ENCODE measurements at regions not wholly inside any gene's neighbourhood (a gene's known extent, or its start where the extent isn't known, plus 50 kb on each side); places are given as distances from the start of the nearest gene placed in this dataset.

DNA sequence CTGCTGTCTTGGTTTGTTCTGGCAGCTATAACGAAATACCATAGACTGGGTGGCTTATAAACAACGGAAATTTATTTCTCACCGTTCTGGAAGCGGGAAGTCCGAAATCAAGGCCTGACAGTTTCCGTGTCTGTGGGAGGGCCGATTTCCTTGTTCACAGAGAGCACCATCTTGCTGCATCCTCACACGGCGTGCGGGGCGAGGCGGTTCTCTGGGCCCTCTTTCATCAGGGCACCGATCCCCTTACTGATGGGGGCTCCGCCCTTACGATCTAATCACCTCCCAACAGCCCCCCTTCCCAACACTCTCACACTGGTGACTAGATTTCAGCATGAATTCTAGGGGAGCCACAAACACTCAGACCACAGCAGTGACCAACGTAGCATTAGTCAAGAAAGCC is 578.3 kb upstream of the FAT1 start:
- Mint-ChIP-seq H3K27ac (no peak overlapping the region), H3K9me3 (ENCODE audit: insufficient read depth) (peaks cover 8% of the 10 kb centered on the region), H3K4me1 (ENCODE audit: low read depth) (no peaks in the 10 kb centered on the region), H3K36me3 (ENCODE audit: low read depth) (no peaks in the 10 kb centered on the region), H3K27me3 (ENCODE audit: low read depth) (no peaks in the 10 kb centered on the region), H3K4me3 (no peak overlapping the region)
- ChIA-PET POLR2A (no interaction called here), CTCF (no interaction called here)
- ATAC-seq (no peak), DNase-seq (no peak)

DNA sequence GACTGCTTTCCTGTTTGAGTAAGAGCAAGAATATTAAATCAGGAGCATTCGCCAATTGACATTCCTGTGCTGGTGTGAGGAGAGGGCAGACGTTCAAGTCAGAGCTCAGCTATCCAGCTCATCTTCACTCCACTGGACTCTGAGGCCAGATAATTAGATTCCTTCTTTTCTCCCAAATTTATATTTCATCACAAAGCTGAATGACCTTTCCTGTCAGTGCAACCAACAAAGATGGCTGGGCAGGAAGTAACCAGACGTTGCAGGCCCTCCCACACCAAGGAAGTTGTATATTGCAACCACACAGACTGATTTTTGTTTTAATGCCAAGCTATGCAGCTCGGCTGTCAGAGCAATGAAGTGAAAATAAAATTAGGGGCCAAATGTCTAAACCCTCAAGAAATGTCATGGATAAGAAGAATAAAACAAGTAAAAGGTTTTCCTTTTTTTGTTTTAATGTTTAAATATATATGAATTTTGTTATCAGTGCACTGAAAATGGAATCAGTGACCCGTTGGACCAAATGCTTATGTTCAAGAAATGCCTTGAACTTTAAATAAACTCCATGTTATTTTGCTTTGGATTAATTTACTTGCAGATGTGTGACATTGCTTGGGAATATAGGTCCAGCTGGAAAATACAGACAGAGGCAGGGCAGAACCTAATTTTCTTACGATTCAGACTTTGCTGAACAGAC is 578.9 kb upstream of the FAT1 start:
- ChIA-PET POLR2A (no interaction called here), CTCF (no interaction called here)
- no peaks in the 10 kb centered on the region for H3K27me3 Mint-ChIP-seq (ENCODE audit: low read depth)
- no peak overlapping the region for H3K27ac Mint-ChIP-seq
- ATAC-seq (no peak), DNase-seq (no peak)
- H3K36me3 Mint-ChIP-seq (ENCODE audit: low read depth), result no peaks in the 10 kb centered on the region
- H3K9me3 Mint-ChIP-seq (ENCODE audit: insufficient read depth), result peaks cover 8% of the 10 kb centered on the region
- H3K4me1 Mint-ChIP-seq (ENCODE audit: low read depth), result no peaks in the 10 kb centered on the region
- H3K4me3 Mint-ChIP-seq, result no peak overlapping the region

DNA sequence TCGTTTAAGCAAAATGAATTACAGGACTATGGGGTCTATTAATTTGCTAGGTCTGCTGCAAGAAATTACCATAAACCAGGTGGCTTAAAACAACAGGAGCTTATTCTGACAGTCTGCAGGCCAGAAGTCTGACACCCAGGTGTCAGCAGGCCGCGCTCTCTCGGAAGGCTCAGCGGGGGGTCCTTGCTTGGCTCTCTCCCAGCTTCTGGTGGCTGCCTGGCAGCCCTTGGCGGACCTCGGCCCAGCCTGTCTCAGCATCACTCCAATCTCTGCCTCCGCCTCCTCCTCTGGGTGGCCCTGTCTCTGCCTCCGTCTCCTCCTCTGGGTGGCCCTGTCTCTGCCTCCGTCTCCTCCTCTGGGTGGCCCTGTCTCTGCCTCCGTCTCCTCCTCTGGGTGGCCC is 580.5 kb upstream of the FAT1 start:
- ChIA-PET POLR2A (no interaction called here), CTCF (no interaction called here)
- Mint-ChIP-seq H3K27me3 (ENCODE audit: low read depth) (no peaks in the 10 kb centered on the region), H3K36me3 (ENCODE audit: low read depth) (no peaks in the 10 kb centered on the region), H3K27ac (no peak overlapping the region), H3K9me3 (ENCODE audit: insufficient read depth) (no peaks in the 10 kb centered on the region), H3K4me3 (no peak overlapping the region), H3K4me1 (ENCODE audit: low read depth) (no peaks in the 10 kb centered on the region)
- ATAC-seq, result no peak
- DNase-seq, result no peak

DNA sequence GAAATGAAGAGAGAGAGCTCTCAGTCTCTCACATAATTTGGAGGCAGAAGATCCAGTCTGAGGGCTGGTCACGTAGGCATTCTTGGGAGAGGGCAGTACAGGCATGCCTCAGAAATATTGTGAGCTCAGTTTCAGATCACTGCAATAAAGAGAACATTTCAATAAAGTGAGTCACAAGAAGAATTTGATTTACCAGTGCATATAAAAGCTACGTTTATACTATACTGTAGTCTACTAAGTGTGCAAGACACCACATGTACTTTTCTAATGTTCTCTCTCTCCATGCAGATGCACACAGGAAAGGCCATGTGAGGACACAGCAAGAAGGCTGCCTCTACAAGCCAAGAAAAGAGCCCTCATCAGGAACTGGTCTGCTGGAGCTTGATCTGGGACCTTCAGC is 583.5 kb upstream of the FAT1 start:
- ChIA-PET POLR2A (no interaction called here), CTCF (no interaction called here)
- ATAC-seq (no peak), DNase-seq (no peak)
- Mint-ChIP-seq H3K27me3 (ENCODE audit: low read depth) (no peaks in the 10 kb centered on the region), H3K27ac (no peak overlapping the region), H3K9me3 (ENCODE audit: insufficient read depth) (peaks cover 4% of the 10 kb centered on the region), H3K4me1 (ENCODE audit: low read depth) (no peaks in the 10 kb centered on the region), H3K36me3 (ENCODE audit: low read depth) (no peaks in the 10 kb centered on the region), H3K4me3 (no peak overlapping the region)

DNA sequence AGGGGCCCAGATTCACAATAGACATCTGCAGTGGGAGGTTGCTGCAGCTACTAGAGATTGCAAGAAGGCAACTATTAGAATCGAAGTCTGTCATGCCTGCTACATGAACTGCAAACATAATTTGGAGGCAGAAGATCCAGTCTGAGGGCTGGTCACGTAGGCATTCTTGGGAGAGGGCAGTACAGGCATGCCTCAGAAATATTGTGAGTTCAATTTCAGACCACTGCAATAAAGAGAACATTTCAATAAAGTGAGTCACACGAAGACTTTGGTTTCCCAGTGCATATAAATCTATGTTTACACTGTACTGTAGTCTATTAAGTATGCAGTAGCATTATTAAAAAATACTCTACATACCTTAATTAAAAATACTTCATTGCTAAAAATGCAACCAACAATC is 585.8 kb upstream of the FAT1 start:
- POLR2A ChIA-PET, result no interaction called here
- ATAC-seq (no peak), DNase-seq (no peak)
- no peaks in the 10 kb centered on the region for H3K4me1 Mint-ChIP-seq (ENCODE audit: low read depth)
- peaks cover 11% of the 10 kb centered on the region for H3K9me3 Mint-ChIP-seq (ENCODE audit: insufficient read depth)
- H3K27me3 Mint-ChIP-seq (ENCODE audit: low read depth), result no peaks in the 10 kb centered on the region
- H3K27ac Mint-ChIP-seq, result no peak overlapping the region
- no peaks in the 10 kb centered on the region for H3K36me3 Mint-ChIP-seq (ENCODE audit: low read depth)
- CTCF ChIA-PET, result no interaction called here
- no peak overlapping the region for H3K4me3 Mint-ChIP-seq

DNA sequence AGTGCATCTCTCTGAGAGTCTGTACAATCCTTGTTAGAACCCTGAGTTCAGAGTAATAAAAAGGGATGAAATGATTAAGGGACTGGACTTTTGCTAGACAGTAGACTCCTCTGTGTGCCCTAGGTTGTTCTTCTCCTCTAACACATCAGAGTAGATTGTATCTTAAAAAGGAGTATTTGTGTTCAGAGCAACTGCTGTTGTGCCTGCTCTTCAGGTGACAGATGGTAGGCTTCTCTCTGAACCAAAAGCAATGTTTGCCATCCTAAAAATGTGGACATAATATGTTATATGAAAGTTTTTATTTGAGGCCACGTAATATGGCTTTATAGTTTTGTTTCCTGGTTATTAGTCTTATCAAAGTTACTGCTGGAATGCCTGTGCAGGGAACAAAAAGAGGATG is 588.6 kb upstream of the FAT1 start:
- H3K4me1 Mint-ChIP-seq (ENCODE audit: low read depth), result no peaks in the 10 kb centered on the region
- ATAC-seq (no peak), DNase-seq (no peak)
- ChIA-PET POLR2A (no interaction called here), CTCF (no interaction called here)
- no peak overlapping the region for H3K27ac Mint-ChIP-seq
- H3K36me3 Mint-ChIP-seq (ENCODE audit: low read depth), result no peaks in the 10 kb centered on the region
- peaks cover 11% of the 10 kb centered on the region for H3K9me3 Mint-ChIP-seq (ENCODE audit: insufficient read depth)
- H3K4me3 Mint-ChIP-seq, result no peak overlapping the region
- no peaks in the 10 kb centered on the region for H3K27me3 Mint-ChIP-seq (ENCODE audit: low read depth)

DNA sequence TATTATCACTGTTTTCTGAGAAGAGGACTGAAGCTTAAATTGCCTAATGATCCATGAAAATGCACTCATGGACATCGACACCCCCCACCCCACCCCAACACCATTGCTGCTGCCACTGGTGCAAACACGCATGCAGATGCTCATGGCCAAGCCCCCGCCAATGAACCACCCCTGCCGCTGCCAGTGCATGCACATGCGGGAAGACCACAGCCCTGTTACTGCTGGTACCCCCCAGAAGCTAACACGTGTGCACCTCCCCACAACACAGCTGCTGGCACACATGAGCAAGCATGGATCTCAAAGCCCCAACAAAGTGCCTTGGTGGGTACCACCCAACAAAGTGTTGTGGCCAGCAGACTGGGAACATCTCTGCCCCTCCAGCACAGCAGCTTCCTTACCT is 594.1 kb upstream of the FAT1 start:
- Mint-ChIP-seq H3K4me3 (no peak overlapping the region), H3K9me3 (ENCODE audit: insufficient read depth) (peaks cover 11% of the 10 kb centered on the region), H3K4me1 (ENCODE audit: low read depth) (no peaks in the 10 kb centered on the region), H3K27me3 (ENCODE audit: low read depth) (no peaks in the 10 kb centered on the region), H3K36me3 (ENCODE audit: low read depth) (no peaks in the 10 kb centered on the region), H3K27ac (no peak overlapping the region)
- DNase-seq (no peak), ATAC-seq (no peak)
- ChIA-PET POLR2A (no interaction called here), CTCF (no interaction called here)

DNA sequence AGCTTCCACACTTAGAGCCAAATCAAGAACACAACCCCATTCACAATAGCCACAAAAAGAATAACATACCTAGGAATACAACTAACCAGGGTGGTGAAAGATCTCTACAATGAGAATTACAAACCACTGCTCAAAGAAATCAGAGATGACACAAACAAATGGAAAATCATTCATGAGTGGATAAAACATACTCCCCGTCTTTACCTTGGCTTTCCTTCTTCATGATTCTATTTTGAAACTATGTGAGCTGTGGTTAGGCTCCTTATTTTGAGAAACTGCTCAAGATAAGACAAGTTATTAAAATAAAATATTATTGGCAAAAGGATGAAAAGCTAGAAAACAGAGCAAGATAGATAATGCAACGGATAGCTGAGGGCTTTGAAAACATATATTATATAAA is 598.1 kb upstream of the FAT1 start:
- ChIA-PET CTCF (no interaction called here), POLR2A (no interaction called here)
- Mint-ChIP-seq H3K27me3 (ENCODE audit: low read depth) (no peaks in the 10 kb centered on the region), H3K4me1 (ENCODE audit: low read depth) (no peaks in the 10 kb centered on the region), H3K27ac (no peak overlapping the region), H3K4me3 (no peak overlapping the region), H3K36me3 (ENCODE audit: low read depth) (no peaks in the 10 kb centered on the region), H3K9me3 (ENCODE audit: insufficient read depth) (peaks cover 5% of the 10 kb centered on the region)
- DNase-seq (no peak), ATAC-seq (no peak)

DNA sequence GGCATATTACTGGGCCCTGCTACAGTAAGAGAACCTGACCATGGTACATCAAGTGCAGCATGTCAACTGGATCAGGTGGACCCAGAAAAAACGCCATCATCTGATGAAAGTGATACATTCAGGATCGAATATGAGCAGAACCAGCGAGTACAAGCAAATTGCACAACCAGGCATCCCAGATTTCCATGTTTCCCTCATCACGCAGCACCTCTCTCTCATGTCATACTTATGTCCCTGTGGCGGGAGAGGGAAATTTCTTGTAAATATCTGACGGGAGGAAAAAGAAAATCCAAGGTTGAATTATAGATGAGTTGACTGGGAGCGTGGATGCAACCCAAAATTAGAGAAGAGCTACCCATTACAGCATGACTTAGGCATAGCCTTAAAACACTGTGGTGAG is 608.5 kb upstream of the FAT1 start:
- H3K27ac Mint-ChIP-seq, result no peak overlapping the region
- H3K4me1 Mint-ChIP-seq (ENCODE audit: low read depth), result no peaks in the 10 kb centered on the region
- ATAC-seq (no peak), DNase-seq (no peak)
- no peak overlapping the region for H3K4me3 Mint-ChIP-seq
- no peaks in the 10 kb centered on the region for H3K36me3 Mint-ChIP-seq (ENCODE audit: low read depth)
- peaks cover 8% of the 10 kb centered on the region for H3K9me3 Mint-ChIP-seq (ENCODE audit: insufficient read depth)
- H3K27me3 Mint-ChIP-seq (ENCODE audit: low read depth), result no peaks in the 10 kb centered on the region
- POLR2A ChIA-PET, result no interaction called here
- CTCF ChIA-PET, result no interaction called here

DNA sequence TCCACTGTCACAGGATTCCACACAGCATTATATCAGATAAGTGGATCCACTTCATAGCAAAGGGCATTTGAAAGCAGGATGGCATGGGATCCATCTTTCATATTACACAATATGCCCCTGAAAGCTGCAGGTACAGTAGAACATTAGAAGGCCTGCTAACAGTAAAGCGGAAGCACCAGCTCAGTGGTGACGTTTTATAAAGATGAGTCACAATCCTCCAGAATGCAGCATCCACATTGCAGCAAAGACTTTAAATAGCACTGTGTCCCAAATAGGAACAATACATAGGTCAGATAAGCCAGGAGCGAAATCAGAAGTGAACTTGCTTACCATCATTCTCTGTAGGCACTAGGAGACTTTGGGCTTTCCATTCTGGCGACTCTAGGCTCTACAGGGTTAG is 609.5 kb upstream of the FAT1 start:
- no peak overlapping the region for H3K4me3 Mint-ChIP-seq
- ATAC-seq (no peak), DNase-seq (no peak)
- no peak overlapping the region for H3K27ac Mint-ChIP-seq
- no peaks in the 10 kb centered on the region for H3K4me1 Mint-ChIP-seq (ENCODE audit: low read depth)
- H3K36me3 Mint-ChIP-seq (ENCODE audit: low read depth), result no peaks in the 10 kb centered on the region
- ChIA-PET CTCF (no interaction called here), POLR2A (no interaction called here)
- H3K9me3 Mint-ChIP-seq (ENCODE audit: insufficient read depth), result peaks cover 8% of the 10 kb centered on the region
- no peaks in the 10 kb centered on the region for H3K27me3 Mint-ChIP-seq (ENCODE audit: low read depth)

DNA sequence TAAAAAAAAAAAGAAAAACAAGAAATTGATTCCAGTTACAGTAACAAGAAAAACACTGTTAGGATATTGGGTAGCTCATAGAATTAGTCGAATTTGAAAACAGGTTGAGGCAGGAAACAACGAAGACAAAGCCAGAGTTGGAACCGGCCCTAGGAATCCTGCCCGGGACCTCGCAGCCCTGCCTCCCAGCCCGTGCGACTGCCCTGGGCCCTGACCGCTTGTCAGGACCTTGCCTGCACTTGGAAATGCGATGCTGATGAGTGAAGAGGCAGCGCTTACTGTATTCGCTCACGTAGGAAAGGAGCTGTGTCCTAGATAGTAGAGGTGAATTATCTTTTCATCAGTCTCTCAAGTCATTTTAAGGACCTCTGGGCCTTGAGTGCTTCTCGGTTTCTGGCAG is 611.7 kb upstream of the FAT1 start:
- H3K27me3 Mint-ChIP-seq (ENCODE audit: low read depth), result no peaks in the 10 kb centered on the region
- H3K4me1 Mint-ChIP-seq (ENCODE audit: low read depth), result no peaks in the 10 kb centered on the region
- ATAC-seq (no peak), DNase-seq (no peak)
- H3K27ac Mint-ChIP-seq, result no peak overlapping the region
- H3K9me3 Mint-ChIP-seq (ENCODE audit: insufficient read depth), result peaks cover 8% of the 10 kb centered on the region
- ChIA-PET CTCF (no interaction called here), POLR2A (no interaction called here)
- no peaks in the 10 kb centered on the region for H3K36me3 Mint-ChIP-seq (ENCODE audit: low read depth)
- H3K4me3 Mint-ChIP-seq, result no peak overlapping the region

DNA sequence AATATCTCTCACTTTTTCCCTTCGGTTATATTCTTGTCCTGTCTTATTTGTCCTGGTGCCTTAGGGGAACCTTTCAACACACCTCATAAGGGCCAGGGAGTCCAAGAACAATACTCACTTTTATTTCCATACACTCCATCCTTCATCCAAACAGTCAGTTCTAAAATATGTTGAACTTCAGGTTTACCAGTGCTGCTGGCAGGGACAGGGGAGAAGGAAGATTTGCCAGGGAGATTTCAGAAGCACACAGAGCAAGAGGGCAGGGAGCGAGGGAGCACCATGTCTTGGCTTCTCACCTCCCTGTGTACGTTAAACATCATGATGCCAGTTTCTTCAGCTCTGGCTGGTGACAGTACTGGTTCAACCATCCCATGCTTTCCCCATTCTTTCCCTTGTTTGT is 631.1 kb upstream of the FAT1 start:
- DNase-seq (no peak), ATAC-seq (no peak)
- CTCF ChIA-PET, result no interaction called here
- Mint-ChIP-seq H3K4me1 (ENCODE audit: low read depth) (no peaks in the 10 kb centered on the region), H3K27me3 (ENCODE audit: low read depth) (no peaks in the 10 kb centered on the region), H3K4me3 (no peak overlapping the region), H3K27ac (no peak overlapping the region), H3K9me3 (ENCODE audit: insufficient read depth) (peaks cover 11% of the 10 kb centered on the region), H3K36me3 (ENCODE audit: low read depth) (no peaks in the 10 kb centered on the region)
- POLR2A ChIA-PET, result no interaction called here

DNA sequence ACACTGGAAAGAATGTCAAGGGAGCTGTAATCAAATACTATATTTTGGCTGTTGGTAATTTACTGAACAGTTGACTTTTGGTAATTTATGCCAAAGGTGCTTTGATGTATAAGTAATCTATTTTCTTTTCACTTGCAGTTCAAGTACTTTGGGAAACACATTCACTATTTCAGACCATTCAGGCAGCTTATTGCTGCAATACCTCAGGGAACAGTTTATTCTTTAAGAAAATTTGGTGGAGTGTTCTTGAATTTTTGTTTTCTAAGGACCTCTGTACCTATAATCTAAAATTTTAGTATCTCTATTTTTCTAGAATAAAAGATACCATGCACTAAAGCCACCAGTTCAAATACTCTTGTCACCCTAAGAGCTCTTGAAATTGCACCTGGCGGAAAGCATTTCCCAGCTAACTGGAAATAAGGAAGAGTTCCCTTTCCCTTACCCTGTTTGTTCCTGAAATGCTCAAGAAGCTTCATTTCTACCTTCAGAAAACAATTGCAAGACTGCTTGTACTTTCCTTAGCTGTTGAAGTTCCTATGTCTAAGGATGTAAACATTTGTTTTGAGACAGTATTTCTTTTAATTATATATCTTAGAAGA is 633.5 kb upstream of the FAT1 start:
- peaks cover 11% of the 10 kb centered on the region for H3K9me3 Mint-ChIP-seq (ENCODE audit: insufficient read depth)
- H3K36me3 Mint-ChIP-seq (ENCODE audit: low read depth), result no peaks in the 10 kb centered on the region
- no peak for DNase-seq
- no peaks in the 10 kb centered on the region for H3K4me1 Mint-ChIP-seq (ENCODE audit: low read depth)
- ChIA-PET POLR2A (interaction anchor here (0.6 kb wide), 1 partner anchor 416 kb away, joined by 3 read pairs; no protein-coding TSS in a partner anchor), CTCF (no interaction called here)
- no peaks in the 10 kb centered on the region for H3K27me3 Mint-ChIP-seq (ENCODE audit: low read depth)
- ATAC-seq, result no peak
- no peak overlapping the region for H3K4me3 Mint-ChIP-seq
- no peak overlapping the region for H3K27ac Mint-ChIP-seq
